UCSD-AML1 (cell line): ENCODE measurements at regions not wholly inside any gene's neighbourhood (a gene's known extent, or its start where the extent isn't known, plus 50 kb on each side); places are given as distances from the start of the nearest gene placed in this dataset.
A peak's percentile ranks its signal among the peaks of the same experiment; 100 is the strongest.

Experiments used
- DNase-seq: peaks from one replicate; lab custom pipeline; 2025; ENCODE audit not compliant: unreplicated experiment; lab: John Stamatoyannopoulos, UW

GRCh38 chr7:142348100-142348499, 90.2 kb upstream of the PRSS58 start:
- no peak for DNase-seq

- DNase-seq: no peak
Observed at GRCh38 chr7:142347091-142347490, 89.2 kb upstream of the PRSS58 start.

- no peak for DNase-seq
Observed at GRCh38 chr7:142345811-142346210, 88.0 kb upstream of the PRSS58 start.

- DNase-seq: no peak
Observed at GRCh38 chr7:142338633-142339501, 81.0 kb upstream of the PRSS58 start.

GRCh38 chr7:142337054-142338001, 79.5 kb upstream of the PRSS58 start:
- no peak for DNase-seq

- no peak for DNase-seq
Observed at GRCh38 chr7:142334806-142335205, 76.9 kb upstream of the PRSS58 start.

- no peak for DNase-seq
Observed at GRCh38 chr7:142334236-142334635, 76.4 kb upstream of the PRSS58 start.

GRCh38 chr7:142332421-142332820, 74.6 kb upstream of the PRSS58 start:
- no peak for DNase-seq

GRCh38 chr7:142331941-142332340, 74.1 kb upstream of the PRSS58 start:
- no peak for DNase-seq

- DNase-seq: no peak
Observed at GRCh38 chr7:142329062-142329790, 71.4 kb upstream of the PRSS58 start.

GRCh38 chr7:142328551-142328950, 70.7 kb upstream of the PRSS58 start:
- DNase-seq: no peak

- DNase-seq: no peak
Observed at GRCh38 chr7:142327628-142328405, 70.0 kb upstream of the PRSS58 start.

- DNase-seq: peak; percentile 41
Observed at GRCh38 chr7:142323706-142324105, 65.8 kb upstream of the PRSS58 start.

GRCh38 chr7:142321391-142321790, 63.5 kb upstream of the PRSS58 start:
- DNase-seq: no peak

GRCh38 chr7:142320883-142321282, 63.0 kb upstream of the PRSS58 start:
- DNase-seq: no peak

- no peak for DNase-seq
Observed at GRCh38 chr7:142319970-142320369, 62.1 kb upstream of the PRSS58 start.

GRCh38 chr7:142314281-142314680, 56.4 kb upstream of the PRSS58 start:
- DNase-seq: no peak

- no peak for DNase-seq
Observed at GRCh38 chr7:142313528-142313927, 55.7 kb upstream of the PRSS58 start.

- no peak for DNase-seq
Observed at GRCh38 chr7:142311876-142312275, 54.0 kb upstream of the PRSS58 start.

GRCh38 chr7:142308918-142309317, 51.1 kb upstream of the PRSS58 start:
- DNase-seq: no peak
